Stimulated activated CD4-positive, alpha-beta T cell treated with anti-CD3 and anti-CD28 coated beads, Interleukin-15, amount 100 ng/mL, for 1 hour (primary cell): ENCODE measurements at regions not wholly inside any gene's neighbourhood (a gene's known extent, or its start where the extent isn't known, plus 50 kb on each side); places are given as distances from the start of the nearest gene placed in this dataset.
"Not testable (repeated sequence)": the region's sequence is repeated elsewhere in the genome, so short reads cannot be mapped to it uniquely, and the experiment has no call there.

Source experiments
- DNase-seq, 2 donors: peaks; one replicate each; pipeline ENCODE4 v3.0.0-alpha.2; 2020; ENCODE audit warnings: low read depth in 1 of 2, low spot score in 1 of 2

DNA sequence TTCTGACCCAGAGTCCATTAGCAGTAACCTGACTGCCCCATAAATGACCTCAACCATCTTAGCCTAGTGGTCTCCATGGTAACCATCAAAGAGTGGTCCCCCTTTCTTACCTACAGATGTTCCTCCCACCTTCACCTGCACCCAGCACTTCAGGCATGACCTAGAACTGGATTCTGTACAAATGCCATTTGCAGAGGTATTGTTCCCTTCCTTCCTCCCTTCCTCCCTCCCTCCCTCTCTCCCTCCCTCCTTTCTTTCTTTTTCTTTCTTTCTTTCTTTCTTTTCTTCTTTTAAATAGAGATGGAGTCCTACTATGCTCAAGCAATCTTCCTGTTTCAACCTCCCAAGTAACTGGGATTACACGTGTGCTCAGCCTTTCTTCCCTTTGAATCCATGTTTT is 114.6 kb upstream of the SLC1A4 start:
- DNase-seq = no peak

DNA sequence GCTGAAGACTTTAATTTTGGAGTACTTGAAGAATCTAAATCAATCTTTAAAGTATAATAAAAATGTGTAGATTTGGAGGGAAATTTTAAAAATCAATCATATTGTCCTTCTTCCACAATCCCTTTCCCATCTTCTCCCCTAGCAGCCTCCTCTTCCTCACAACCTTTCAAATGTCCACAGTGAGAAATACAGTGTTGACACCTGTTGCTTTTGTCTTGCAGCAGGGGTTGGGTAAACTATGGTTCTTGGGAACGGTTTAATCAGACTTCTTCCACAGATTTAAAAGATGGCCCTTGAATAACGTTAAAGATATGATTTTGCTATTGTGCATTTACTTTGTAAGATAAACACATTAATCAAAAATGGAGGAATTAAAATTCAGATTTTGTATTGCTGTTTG is 113.8 kb upstream of the SLC1A4 start:
- DNase-seq = no peak

DNA sequence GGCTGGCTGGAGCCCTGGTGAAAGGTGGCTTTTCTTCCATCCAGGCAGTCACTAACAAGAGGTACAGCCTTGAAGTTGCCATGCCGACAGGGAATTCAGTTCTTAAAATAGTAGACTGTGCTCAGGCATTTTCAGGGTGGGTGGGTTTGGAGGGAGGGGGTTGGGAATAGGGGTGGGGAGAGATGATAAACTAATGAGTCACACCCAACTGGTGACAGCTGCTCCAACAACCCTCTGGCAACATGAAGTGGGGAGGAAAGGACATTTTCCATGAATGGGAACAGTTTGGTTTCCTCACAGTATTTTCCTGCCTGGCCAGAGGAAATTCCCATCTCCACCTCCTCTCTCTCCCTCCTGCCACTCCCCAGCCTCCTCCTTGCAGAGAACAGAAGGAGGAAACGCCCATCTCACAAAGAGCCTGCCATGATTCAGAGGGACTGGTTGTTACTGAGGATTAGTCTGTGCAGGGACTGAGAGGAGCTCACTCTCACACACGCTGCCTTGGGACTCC is 113.0 kb upstream of the SLC1A4 start:
- no peak for DNase-seq

DNA sequence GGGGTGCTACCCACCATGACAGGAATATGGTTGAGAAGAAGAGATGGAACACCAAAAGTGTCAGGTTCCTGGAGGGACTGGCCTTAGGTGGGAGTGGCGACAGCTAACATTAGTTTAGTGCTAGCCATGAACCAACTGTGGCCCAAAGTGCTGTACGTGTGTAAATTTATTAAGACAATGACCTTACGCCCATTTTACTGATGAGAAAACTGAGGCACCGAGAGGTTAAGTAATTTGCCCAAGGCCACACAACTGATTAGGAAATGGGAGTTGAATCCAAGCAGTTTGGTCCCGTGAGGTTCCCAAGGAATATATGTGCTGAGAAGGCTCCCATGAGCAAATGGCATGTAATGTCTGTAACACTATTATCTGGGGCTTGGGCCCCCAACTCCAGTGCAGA is 109.5 kb upstream of the SLC1A4 start:
- no peak for DNase-seq

DNA sequence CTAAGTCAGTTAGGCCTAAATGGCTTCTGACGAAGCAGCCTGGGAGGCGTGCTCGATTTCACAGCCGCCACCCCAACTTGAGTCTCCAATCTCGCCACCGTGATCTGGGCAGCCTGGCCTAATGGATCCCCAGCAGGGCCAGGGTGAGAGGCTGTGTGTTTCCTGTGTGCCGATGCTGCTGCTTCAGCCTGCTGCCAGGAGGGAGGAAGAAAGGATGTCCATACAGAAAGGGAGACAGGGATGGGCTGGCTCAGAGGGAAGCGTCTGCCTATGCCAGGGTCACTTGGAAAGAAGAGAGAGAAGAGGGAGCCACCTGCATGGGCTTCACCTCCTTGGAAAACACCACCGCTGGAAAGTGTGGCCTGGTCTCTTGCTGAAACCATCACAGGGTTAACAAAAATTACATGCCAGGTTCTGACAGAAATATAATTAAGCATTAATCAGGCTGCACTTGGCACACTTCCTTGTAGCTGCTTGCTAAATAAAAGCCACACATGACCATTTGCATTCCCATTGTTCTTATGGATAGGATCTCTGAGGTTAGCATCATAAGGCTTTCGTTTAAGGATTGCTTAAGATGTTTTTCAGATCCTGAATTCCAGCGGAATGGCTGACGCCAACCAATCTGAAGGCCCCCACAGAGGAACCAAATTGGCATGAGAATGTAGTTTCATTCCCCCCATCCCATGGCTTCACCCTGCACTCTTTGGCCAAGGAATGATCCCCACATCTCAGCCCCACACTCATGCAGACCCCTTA is 108.8 kb upstream of the SLC1A4 start:
- no peak for DNase-seq

DNA sequence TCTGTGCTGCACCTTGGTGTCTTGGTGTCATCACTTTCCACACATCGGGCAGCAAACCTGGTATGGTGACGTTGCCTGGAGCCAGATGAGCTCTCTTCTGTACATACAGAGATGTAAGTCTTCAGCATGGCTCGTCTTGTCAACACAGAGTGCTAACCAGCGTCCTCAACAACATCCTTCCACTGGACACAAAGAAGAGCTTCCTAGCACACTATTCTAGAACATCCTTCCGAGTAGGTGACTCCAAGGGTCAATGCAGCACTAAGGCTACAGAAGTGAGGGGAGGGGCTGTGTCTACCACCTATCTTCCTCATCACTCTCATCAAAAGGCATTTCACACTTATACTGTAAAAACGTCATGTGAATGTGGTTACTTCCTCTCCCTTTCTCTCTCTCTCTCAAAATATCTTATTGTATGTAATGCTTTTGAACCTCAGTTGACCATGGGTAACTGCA is 108.1 kb upstream of the SLC1A4 start:
- no peak for DNase-seq

DNA sequence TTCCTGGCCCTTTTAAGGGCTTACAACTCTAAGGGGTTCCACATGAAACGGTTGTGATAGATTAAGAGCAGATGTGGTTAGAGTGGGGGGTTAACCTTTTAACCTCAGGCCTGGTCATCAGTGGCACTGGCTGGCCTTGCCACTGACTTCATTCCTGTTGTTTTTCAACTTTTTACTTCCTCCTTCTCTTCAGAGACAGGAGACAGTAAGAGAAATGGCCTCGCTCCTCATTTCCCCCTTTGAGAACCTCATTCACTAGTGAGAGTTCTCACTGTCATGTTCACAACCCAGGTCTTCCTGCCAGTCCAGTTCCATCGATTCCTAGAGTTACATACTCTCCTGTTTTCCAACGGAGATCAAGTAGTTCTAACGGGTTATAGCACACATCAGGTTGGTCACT is 101.6 kb upstream of the SLC1A4 start:
- DNase-seq = no peak

DNA sequence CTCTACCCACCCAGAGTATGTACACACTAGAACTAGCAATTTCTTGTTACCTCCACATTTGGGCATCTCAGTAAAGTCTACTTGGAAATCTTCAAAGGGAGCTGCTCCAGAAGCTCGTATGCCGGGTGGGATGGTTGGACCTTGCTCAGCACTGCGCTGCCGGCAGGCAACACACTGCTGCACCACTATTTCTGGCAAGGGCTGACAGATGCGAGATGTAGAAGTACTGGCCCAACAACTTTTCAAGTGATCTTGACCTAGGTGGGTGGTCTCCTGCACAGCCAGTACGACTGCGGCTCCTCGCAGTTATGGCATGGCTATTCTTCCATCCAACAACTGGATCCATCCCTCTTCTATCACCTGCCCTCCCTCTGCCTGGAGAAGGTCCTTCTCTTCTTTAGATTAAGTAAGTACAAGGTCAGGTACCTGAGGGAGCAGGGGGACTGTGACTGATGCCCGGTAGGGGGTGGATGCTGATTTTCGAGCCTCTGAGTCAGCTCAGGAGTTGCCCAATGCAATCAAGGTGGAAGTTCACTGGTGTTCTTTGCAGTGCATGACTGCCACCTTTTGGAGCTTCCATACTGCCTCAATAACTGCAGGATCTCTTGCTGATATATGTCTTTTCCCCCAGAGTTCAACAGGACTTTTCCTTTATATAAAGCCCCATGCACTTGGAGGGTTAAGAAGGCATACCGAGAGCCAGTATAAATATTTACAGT is 100.4 kb upstream of the SLC1A4 start:
- DNase-seq = no peak

DNA sequence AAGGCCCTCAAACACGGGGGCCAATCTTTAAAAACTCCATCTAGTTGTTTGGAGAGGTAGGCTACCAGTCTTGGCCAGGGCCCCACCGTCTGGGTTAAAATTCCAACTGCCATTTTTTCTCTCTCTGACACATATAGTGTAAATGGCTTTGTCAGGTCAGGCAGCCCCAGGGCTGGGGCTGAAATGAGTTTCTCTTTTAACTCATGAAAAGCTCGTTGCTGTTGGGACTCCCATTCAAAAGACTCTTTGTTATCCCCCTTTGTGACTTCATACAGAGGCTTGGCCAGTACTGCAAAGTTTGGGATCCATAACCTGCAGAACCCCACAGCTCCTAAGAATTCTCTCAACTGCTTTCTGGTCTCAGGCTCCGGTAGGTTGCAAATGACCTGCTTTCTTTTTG is 99.4 kb upstream of the SLC1A4 start:
- no peak for DNase-seq

DNA sequence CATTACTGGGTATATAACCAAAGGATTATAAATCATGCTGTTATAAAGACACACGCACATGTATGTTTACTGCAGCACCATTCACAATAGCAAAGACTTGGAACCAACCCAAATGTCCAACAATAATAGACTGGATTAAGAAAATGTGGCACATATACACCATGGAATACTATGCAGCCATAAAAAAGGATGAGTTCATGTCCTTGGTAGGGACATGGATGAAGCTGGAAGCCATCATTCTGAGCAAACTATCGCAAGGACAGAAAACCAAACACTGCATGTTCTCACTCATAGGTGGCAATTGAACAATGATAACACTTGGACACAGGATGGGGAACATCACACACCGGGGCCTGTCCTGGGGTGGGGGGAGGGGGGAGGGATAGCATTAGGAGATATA is 92.6 kb upstream of the SLC1A4 start:
- DNase-seq = not testable (repeated sequence)

DNA sequence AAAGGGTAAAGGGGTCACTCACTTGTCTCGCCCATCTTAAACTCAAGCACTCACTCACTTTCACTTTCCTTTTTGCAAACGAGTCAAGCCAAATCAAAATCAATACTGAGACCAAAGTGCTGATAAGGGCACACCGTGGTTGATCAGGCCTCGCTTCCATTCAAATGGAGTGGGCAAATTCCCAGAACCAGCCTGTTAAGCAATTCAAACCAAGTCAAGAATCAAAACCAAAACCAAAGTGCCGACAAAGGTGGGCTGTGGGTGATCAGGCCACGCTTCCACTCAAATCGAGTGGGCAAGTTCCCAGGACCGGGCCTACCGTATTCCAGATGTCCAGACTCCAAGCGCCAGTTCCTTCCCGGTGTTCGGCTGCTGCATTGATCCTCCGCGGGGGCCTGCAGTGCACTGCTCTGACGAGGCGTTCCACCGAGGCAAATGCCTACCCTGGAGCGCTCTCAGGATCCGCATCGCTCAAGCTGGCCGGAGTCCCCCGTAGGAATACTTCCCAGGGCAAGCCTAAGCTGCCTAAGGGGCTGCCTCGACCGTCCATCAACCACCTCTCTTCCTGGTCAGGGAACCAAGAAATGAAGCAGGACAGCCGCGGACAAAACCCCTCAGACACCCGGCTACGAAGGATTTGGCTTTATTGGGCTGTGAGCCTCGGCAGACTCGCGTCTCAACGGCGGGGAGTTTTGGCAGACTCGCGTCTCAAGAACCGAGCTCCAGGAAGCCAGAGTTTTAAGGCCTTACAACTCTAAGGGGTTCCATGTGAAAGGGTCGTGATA is 89.9 kb upstream of the SLC1A4 start:
- DNase-seq = no peak

DNA sequence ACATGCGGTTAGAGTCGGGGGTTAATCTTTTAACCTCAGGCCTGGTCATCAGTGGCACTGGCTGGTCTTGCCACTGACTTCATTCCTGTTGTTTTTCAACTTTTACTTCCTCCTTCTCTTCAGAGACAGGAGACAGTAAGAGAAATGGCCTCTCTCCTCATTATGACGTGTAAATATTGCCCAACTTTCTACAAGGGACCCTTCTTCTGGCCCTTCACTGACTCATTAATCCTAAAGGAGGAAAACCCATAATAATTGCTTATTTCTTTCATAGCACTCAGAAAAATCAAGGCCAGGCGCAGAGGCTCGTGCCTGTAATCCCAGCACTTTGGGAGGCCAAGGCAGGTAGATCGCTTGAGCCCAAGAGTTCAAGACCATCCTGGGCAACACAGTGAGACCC is 89.3 kb upstream of the SLC1A4 start:
- DNase-seq = not testable (repeated sequence)

DNA sequence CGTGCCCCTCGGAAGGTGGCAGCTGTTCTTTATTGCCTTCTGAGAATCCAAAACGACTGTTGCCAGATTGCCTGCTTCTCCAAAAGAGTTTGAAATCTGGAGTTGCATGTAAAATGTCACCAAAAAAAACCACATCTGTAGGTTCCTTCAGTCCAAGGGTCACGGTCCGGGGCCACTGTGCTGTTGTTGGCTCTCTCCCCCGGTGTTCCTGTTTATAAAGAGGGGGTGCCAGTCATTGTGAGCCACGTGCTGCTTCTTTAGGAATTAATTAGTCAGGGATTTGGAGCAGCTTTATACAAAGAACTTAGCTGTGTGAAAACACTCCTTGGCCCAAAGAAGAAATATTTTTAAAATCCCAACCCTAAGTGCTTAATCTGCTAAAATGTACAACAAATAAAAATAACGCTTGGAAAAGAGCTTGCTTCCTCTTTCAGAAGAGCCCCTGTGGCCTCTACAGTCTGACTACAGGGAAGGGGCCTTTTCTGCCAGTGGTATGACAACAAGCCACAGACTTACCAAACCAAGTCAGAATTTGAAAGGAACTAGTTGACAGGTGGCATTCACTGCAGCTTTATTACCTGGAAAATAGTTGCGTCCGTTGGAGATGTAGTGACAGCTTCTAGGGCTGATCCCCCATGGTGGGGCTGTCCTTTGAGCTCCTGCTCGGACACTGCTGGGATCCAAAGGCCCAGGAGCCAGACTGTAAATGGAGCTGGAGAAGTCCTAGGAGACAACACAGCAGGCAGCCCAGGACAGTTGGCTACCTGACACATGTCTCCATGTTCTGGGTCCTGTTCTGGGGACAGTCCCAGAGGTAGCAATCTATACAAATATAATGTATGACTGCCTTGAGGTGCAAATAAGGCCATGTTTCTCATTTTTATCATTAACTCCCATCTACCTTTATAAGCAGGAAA is 84.5 kb upstream of the SLC1A4 start:
- no peak for DNase-seq

DNA sequence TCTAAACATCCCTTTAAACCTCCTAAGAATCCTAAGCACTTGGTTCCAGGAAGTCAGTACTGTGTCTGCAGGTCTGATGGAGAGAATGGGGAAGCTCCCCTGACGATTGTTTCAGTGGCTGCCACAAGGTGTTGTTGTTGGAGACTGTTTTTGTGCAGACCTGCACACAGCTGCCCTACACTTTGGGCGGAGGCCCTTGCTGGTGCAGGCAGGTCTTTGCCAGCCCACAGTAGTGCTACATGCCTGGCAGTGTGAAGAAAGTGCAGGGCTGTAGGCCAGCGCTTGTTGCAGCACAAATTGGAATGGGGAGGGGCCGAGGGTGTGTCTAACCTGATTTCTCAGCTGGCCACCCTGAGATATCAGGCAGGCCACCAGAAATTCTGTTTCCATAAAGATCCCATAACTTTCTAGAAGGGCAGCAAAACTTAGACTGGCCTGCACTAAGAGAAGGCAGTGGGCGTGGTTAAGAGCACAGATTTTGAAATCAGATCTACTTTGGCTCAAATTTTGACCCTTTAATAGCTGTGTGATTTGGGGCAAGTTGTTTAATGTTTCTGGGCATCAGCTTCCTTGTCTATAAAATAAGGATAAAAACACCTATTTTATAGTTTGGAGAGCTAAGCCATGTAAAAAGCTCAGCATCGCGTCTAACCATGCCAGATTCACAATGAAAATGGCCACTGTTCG is 83.7 kb upstream of the SLC1A4 start:
- no peak for DNase-seq

DNA sequence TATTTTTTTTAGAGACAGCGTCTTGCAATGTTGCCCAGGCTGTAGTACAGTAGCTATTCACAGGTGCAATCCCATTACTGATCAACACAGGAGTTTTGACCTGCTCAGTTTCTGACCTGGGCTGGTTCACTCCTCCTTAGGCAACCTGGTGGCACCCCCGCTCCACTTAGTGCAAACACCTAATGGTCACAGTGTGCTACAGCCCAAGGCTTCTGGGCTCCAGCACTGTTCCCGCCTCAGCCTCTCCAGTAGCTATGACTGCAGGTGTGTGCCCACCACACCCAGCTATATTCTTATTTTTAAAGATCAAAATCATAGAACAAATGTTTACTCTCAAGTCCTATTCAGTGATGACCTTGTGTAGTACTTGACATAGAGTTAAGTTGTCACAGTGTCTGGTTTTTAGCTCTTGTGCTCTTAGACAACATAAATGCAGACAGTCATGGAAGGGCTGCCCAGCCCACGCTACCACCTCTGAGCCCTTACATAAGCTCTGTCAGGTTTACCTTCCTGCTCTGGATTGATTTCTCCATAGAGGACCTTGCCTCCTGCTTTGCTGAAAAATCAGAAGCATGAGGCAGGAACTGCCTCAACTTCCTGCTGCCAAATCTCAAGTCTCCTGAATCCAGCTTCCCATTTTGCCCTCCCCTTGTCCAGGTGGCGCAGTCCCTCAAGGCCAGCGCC is 82.2 kb upstream of the SLC1A4 start:
- no peak for DNase-seq

DNA sequence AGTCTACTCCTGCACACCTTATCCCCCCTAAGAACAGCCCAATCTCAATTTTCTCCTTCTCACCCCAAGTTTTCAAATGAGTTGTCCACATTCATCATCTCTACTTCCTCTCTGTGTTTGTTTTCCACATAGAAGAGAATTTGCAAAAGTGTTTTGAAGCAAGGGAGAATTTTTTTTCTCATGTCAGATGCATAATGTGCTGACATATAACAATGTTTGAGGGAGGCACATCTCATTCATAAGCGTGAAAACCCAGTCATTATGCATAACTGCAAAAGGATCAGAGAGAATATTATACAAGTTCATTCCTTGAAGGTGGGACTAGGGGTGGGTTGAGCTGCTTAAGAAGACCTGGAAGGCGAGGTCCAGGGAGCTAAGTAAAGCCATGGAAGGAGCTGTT is 80.8 kb upstream of the SLC1A4 start:
- no peak for DNase-seq

DNA sequence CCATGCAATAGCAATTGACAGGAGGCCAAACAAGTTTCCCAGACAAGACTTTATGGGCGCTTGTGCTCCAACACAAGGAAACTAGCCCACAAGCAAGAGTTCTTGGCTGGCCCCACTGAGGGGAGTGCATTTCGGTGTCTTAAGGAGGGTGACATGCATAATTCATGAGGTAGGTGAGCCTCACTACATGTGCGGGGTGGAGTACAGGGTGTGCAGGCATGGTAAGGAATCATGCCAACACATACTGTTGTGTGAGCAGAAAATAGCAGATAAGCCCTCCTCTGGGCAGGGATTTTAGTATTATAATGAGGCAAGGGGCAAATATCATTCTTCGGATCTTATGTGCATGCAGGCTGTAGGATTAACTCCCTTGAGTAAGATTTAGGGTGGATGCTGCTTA is 78.7 kb upstream of the SLC1A4 start:
- no peak for DNase-seq

DNA sequence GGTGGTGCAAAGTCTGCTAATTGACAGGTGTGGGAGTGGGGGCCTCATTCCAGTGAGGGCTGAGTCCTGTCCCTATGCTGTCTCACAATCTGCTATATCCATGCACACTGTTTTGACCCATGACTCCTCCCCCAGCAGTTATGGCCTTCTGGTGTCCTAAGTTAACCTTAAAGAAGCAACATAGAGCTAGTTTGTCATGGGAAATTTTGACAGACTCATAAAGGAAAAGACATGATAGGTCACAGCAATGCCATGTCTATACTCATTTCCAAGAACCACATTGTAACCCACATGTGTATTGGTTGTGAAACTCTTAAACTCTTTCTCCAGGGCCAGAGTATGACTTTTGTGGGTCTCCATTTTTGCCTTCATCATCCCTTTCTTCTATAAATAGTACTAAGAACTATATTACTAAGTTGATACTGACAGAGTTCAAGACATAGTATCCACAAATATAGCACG is 78.2 kb upstream of the SLC1A4 start:
- no peak for DNase-seq

DNA sequence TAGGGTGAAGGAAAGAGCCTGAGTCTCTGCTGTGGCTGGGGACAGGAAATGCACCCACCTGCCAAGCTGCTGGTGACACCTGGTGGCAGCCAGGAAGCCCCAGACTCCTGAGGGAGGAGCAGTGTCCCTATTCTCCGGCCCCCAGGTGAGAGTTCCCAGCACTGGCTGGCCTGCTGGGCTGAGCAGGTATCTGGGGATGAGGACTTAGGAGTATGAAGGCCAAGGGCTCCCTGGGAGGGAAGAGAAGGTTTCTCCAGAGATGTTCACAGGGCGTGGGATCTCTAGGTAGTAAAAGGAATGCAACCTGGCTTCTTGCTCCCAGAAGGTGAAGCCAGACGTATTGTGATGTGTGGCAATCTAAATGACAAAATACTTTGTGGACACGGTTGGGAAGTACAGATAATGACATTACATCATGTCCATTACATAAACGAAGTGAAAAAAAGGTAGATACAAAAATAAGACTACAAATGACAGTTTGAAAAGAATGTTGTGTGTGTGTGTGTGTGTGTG is 75.8 kb upstream of the SLC1A4 start:
- no peak for DNase-seq
